ENCODE measurements at regions not wholly inside any gene's neighbourhood (a gene's known extent, or its start where the extent isn't known, plus 50 kb on each side); places are given as distances from the start of the nearest gene placed in this dataset.
A peak's percentile ranks its signal among the peaks of the same experiment; 100 is the strongest.

DNA sequence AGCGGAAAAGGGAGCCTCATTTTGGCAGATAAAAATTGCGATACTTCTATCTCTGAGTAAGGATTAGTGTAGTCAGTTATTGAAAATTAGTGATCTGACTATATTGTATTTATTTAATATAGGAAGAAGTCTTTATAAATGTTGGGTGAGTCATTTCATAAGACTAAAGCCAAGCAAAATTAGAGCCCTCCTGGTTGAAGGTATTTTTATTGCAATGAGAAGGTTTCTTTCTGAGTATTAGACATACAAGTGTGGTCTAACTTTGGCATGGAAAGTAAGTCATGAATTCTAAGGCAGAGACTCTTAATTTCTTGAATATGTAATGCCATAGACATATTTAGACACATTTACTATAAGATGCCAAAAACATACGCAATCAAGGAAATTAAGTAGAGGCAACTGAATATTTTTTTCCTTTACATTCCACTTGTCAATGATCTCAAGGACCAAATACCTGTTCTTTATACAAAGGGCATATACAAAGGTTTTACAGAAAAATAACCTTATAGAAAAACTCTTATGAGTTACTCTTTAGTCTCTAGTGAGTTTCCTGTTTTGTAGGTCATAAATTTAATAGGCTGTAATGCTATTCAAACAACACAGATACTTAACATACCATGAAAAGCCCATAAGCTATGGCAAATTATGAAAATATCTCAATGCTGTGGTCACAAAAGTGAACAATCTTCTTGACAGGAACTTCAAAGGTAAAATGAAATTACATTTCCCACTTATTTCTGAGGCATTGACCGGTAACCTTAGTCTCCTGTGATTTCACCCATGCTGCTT is 156.6 kb upstream of the BTG1 start:
- ChIA-PET CTCF (no interaction called here), POLR2A (no interaction called here)
- TF ChIP-seq KDM1A (IDR thresholded peaks at IDR 0.05; ENCODE audit: low read depth): no peak
- no peak for TF ChIP-seq RAD21 (conservative IDR thresholded peaks at IDR 0.05 in 1 of 2, IDR thresholded peaks at IDR 0.05 in 1 of 2)
- no peak for TF ChIP-seq PHF8 (IDR thresholded peaks at IDR 0.05; ENCODE audit: borderline replicate concordance, low read depth)
- TF ChIP-seq HOXA7 (CRISPR knock-in tag; IDR thresholded peaks at IDR 0.05): no peak
- TF ChIP-seq KDM5A (IDR thresholded peaks at IDR 0.05): no peak
- no peak for TF ChIP-seq CHD4 (IDR thresholded peaks at IDR 0.05; ENCODE audit: borderline replicate concordance)
- TF ChIP-seq BHLHE40 (IDR thresholded peaks at IDR 0.05; ENCODE audit: low read depth, low read length): no peak
- no peak for TF ChIP-seq MYC (IDR thresholded peaks at IDR 0.05; ENCODE audit: borderline replicate concordance, low read length)
- TF ChIP-seq POLR2AphosphoS2 (conservative IDR thresholded peaks at IDR 0.05; ENCODE audit: low read length): no peak
- no peak for TF ChIP-seq NR3C1 (IDR thresholded peaks at IDR 0.05)
- no peak for TF ChIP-seq EP300 (IDR thresholded peaks at IDR 0.05)
- no peak for TF ChIP-seq HEYL (CRISPR knock-in tag; IDR thresholded peaks at IDR 0.05)
- WGBS (ENCODE audit: missing lambda C conversion rate): 91% methylated on average over 4 of the region's 4 CpGs
- Histone ChIP-seq H3K4me2 (no peak overlapping the region), H3K4me1 (no peaks in the 10 kb centered on the region), H3K27ac (no peak overlapping the region), H3K9me3 (no peaks in the 10 kb centered on the region), H3K4me3 (no peak overlapping the region)
- FAIRE-seq (peak; percentile 28), DNase-seq (ENCODE audit: low read depth in 1 of 2, low spot score in 1 of 2) (no peak), ATAC-seq (no peak)

DNA sequence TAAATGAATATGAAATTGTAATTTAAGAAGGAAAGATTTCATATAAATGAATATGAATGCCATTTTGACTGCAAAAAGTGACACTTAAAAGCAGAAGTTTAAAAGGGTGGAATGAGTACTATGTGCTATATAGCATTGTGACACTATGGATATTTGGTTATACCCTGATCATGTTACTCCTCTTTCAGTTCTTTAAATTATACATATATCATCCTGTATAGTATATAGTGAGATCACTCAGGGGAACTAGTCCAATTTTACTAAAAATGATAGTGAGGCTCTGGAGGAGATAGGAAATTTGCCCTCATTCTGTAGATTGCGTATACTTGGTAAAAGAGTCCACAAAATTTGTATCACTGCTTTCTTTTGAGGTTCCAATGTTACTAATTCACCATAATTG is 155.7 kb upstream of the BTG1 start:
- Histone ChIP-seq H3K4me3 (no peak overlapping the region), H3K4me2 (no peak overlapping the region), H3K4me1 (no peaks in the 10 kb centered on the region), H3K9me3 (no peaks in the 10 kb centered on the region), H3K27ac (no peak overlapping the region)
- POLR2A ChIA-PET: no interaction called here
- no peak for ATAC-seq
- DNase-seq (ENCODE audit: low read depth in 1 of 2, low spot score in 1 of 2): no peak
- FAIRE-seq: no peak
- CTCF ChIA-PET: no interaction called here
- TF ChIP-seq, protein P1, sequence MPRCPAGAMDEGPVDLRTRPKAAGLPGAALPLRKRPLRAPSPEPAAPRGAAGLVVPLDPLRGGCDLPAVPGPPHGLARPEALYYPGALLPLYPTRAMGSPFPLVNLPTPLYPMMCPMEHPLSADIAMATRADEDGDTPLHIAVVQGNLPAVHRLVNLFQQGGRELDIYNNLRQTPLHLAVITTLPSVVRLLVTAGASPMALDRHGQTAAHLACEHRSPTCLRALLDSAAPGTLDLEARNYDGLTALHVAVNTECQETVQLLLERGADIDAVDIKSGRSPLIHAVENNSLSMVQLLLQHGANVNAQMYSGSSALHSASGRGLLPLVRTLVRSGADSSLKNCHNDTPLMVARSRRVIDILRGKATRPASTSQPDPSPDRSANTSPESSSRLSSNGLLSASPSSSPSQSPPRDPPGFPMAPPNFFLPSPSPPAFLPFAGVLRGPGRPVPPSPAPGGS (IDR thresholded peaks at IDR 0.05): no peak
- TF ChIP-seq CTCF (IDR thresholded peaks at IDR 0.05): no peak
- WGBS (ENCODE audit: missing lambda C conversion rate): 100% methylated on average over 1 of the region's 1 CpG

DNA sequence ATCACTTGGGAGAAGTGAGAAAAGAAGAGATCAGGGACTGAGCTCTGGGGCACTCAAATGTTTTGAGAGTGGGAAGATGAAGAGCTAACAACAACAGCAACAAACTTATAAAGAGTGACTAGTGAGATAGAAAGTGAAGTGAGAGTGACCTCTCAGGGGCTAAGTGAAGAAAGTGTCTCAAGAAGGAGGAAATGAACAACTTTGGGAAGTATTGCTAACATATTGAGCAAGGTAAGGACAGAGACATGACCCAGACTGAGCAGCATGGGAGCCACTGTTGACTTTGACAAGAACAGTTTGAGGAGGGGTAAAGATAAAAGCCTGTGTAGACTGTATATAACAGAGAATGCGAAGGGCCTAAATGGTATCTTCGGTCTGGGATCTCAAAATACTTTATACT is 155.1 kb upstream of the BTG1 start:
- 83% methylated on average over 2 of the region's 2 CpGs for WGBS (ENCODE audit: missing lambda C conversion rate)
- ATAC-seq: no peak
- no peak overlapping the region for H3K27ac ChIP-seq
- ChIA-PET CTCF (no interaction called here), POLR2A (no interaction called here)
- no peaks in the 10 kb centered on the region for H3K4me1 ChIP-seq
- H3K4me3 ChIP-seq: no peak overlapping the region
- no peak overlapping the region for H3K4me2 ChIP-seq
- DNase-seq (ENCODE audit: low read depth in 1 of 2, low spot score in 1 of 2): no peak
- FAIRE-seq: no peak
- H3K9me3 ChIP-seq: no peaks in the 10 kb centered on the region
- TF ChIP-seq SMC3 (IDR thresholded peaks at IDR 0.05): no peak
- TF ChIP-seq FOSL2 (IDR thresholded peaks at IDR 0.05): no peak
- no peak for TF ChIP-seq FOSL2 (CRISPR knock-in tag; IDR thresholded peaks at IDR 0.05)
- TF ChIP-seq HOXB13 (CRISPR knock-in tag; IDR thresholded peaks at IDR 0.05; ENCODE audit: low read depth): no peak
- no peak for TF ChIP-seq E2F6 (IDR thresholded peaks at IDR 0.05; ENCODE audit: borderline replicate concordance, low read depth)
- no peak for TF ChIP-seq CHD4 (IDR thresholded peaks at IDR 0.05; ENCODE audit: borderline replicate concordance)
- no peak for TF ChIP-seq JUN (IDR thresholded peaks at IDR 0.05)
- TF ChIP-seq JUNB (IDR thresholded peaks at IDR 0.05): no peak
- TF ChIP-seq CEBPB (IDR thresholded peaks at IDR 0.05): no peak
- TF ChIP-seq, protein P2, sequence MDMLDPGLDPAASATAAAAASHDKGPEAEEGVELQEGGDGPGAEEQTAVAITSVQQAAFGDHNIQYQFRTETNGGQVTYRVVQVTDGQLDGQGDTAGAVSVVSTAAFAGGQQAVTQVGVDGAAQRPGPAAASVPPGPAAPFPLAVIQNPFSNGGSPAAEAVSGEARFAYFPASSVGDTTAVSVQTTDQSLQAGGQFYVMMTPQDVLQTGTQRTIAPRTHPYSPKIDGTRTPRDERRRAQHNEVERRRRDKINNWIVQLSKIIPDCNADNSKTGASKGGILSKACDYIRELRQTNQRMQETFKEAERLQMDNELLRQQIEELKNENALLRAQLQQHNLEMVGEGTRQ (IDR thresholded peaks at IDR 0.05): no peak
- no peak for TF ChIP-seq NFE2L2 (conservative IDR thresholded peaks at IDR 0.05; ENCODE audit: low read length)
- TF ChIP-seq KDM5A (IDR thresholded peaks at IDR 0.05): no peak
- TF ChIP-seq, protein P3, sequence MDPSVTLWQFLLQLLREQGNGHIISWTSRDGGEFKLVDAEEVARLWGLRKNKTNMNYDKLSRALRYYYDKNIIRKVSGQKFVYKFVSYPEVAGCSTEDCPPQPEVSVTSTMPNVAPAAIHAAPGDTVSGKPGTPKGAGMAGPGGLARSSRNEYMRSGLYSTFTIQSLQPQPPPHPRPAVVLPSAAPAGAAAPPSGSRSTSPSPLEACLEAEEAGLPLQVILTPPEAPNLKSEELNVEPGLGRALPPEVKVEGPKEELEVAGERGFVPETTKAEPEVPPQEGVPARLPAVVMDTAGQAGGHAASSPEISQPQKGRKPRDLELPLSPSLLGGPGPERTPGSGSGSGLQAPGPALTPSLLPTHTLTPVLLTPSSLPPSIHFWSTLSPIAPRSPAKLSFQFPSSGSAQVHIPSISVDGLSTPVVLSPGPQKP (IDR thresholded peaks at IDR 0.05; ENCODE audit: low read depth, low read length): no peak
- TF ChIP-seq, protein P1 (IDR thresholded peaks at IDR 0.05): no peak
- TF ChIP-seq, protein P4, sequence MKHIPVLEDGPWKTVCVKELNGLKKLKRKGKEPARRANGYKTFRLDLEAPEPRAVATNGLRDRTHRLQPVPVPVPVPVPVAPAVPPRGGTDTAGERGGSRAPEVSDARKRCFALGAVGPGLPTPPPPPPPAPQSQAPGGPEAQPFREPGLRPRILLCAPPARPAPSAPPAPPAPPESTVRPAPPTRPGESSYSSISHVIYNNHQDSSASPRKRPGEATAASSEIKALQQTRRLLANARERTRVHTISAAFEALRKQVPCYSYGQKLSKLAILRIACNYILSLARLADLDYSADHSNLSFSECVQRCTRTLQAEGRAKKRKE (CRISPR knock-in tag; IDR thresholded peaks at IDR 0.05; ENCODE audit: low read depth): no peak
- TF ChIP-seq CHD2 (IDR thresholded peaks at IDR 0.05; ENCODE audit: low read length, partially characterized antibody): no peak

Data from A549 (cell line).